ENCODE measurements at regions not wholly inside any gene's neighbourhood (a gene's known extent, or its start where the extent isn't known, plus 50 kb on each side); places are given as distances from the start of the nearest gene placed in this dataset.

DNA sequence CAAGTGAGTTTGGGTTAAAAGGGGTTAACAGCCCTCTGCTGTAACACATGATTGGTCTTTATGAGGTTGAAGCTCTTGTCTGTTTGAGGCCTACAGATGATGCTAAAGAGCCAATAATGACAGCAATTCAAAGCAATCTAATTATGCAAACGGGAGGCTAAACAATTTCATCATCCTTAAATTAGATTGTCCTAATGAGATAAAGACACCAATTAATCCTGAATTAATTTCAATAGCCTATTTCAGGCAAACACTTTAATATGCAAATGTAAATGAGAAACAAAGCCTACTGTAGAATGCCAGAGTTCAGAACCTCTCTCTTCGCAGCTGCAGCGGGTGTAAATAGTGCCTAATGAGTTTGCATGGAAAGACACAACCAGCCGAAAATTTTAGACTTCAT lies 504.7 kb upstream of the PBX1 start:
- TF ChIP-seq, protein P1, sequence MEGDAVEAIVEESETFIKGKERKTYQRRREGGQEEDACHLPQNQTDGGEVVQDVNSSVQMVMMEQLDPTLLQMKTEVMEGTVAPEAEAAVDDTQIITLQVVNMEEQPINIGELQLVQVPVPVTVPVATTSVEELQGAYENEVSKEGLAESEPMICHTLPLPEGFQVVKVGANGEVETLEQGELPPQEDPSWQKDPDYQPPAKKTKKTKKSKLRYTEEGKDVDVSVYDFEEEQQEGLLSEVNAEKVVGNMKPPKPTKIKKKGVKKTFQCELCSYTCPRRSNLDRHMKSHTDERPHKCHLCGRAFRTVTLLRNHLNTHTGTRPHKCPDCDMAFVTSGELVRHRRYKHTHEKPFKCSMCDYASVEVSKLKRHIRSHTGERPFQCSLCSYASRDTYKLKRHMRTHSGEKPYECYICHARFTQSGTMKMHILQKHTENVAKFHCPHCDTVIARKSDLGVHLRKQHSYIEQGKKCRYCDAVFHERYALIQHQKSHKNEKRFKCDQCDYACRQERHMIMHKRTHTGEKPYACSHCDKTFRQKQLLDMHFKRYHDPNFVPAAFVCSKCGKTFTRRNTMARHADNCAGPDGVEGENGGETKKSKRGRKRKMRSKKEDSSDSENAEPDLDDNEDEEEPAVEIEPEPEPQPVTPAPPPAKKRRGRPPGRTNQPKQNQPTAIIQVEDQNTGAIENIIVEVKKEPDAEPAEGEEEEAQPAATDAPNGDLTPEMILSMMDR (IDR thresholded peaks at IDR 0.05; ENCODE audit: insufficient read depth, low read depth, low read length, missing control alignments): no peak
- H3K4me3 ChIP-seq (ENCODE audit: low read length): no peak overlapping the region
- no peak for DNase-seq (ENCODE audit: low read depth)

DNA sequence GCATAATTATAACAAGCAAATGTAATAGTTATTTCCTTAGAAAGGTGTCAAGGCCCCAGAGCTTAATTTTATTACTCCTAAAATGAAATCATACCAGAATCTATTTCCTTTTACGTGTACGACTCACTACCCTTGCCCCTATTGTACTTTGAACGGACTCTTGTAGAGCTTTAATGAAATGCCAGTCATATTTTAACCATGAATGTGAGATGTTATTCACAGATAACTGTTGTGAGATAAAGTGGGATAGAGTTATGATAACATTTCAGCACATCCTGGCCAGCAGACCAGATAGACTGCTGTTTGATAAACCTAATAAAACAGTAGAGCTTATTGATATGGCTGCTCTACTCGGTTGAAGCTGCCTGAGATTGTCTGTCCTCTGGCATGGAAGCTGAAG lies 500.8 kb upstream of the PBX1 start:
- H3K4me3 ChIP-seq (ENCODE audit: low read length): no peak overlapping the region
- TF ChIP-seq, protein P1 (IDR thresholded peaks at IDR 0.05; ENCODE audit: insufficient read depth, low read depth, low read length, missing control alignments): no peak
- no peak for DNase-seq (ENCODE audit: low read depth)

DNA sequence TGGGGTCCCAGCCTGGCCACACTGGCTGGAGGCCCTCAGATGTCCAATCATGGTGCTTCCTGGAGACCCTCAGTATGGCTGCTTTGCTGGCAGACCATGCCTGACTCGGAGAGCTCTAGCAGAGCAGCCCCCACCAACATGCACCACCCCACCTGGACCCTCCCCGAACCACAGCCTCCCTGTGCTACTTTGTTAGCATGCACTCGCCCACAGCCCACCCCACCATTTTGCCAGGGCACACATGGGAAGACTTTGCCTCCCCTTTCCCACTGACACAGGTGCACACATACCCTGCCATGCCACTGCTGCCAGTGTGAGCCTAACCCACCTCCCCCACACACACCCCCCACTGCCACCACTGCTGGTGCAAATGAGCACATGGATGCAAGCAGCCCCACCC lies 497.5 kb upstream of the PBX1 start:
- DNase-seq (ENCODE audit: low read depth): no peak
- TF ChIP-seq, protein P1 (IDR thresholded peaks at IDR 0.05; ENCODE audit: insufficient read depth, low read depth, low read length, missing control alignments): no peak

DNA sequence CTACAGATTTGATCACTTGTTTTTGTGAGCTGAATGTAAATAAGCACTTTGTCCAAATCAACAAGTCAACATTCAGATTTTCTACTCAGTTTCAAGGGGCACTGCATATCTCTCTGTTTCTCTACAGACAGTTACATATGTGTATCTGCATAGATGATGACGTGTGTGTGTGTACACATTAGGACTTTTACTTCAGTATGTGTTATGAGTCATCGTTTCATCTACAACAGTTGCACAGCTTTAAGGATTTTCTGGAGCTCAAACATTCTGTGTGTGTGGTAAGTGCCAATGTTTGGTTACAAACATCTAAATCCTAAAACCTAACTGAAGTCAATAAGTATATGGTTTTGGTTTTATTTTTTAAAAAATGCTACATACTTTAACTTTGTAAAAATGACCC lies 494.5 kb upstream of the PBX1 start:
- H3K4me3 ChIP-seq (ENCODE audit: low read length): no peak overlapping the region
- DNase-seq (ENCODE audit: low read depth): no peak
- TF ChIP-seq, protein P1 (IDR thresholded peaks at IDR 0.05; ENCODE audit: insufficient read depth, low read depth, low read length, missing control alignments): no peak

More for the DNA sequence above, 497.5 kb upstream of the PBX1 start:
- H3K4me3 ChIP-seq (ENCODE audit: low read length): no peak overlapping the region

DNA sequence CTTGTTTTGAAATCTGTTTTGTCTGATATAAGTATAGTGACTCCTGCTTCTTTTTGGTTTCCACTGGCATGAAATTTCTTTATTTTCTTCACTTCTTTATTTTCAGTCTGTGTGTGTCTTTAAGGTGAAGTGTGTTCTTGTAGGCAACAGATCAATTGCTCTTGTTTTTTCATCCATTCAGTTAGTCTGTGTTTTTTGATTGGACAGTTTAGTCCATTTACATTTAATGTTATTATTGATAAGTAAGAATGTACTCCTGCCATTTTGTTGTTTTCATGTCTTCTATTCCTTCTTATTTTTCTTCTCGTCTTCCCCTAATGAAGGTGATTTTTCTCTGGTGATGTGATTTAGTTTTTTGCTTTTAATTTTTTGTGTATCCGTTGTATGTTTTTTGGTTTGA lies 487.7 kb upstream of the PBX1 start:
- no peak overlapping the region for H3K4me3 ChIP-seq (ENCODE audit: low read length)
- DNase-seq (ENCODE audit: low read depth): no peak
- TF ChIP-seq, protein P1 (IDR thresholded peaks at IDR 0.05; ENCODE audit: insufficient read depth, low read depth, low read length, missing control alignments): no peak

DNA sequence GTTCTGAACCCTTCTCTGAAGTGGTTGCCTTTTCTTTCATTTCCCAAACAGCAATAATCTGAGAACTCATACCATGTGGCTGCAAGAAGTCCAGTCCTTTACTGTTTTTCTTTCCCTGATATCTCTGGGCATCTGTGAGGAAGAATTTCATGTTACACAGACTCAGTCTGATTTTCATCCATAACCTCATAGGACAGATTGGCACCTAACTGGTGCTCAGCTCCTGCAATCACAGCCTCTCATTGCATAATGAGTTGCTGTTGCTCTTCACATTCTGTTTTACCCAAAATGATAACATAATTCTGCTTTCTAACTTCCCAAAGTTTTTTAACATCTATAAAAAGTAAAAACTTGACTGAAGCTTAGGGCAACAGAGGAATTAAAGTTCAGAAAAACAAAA lies 472.2 kb upstream of the PBX1 start:
- TF ChIP-seq, protein P1 (IDR thresholded peaks at IDR 0.05; ENCODE audit: insufficient read depth, low read depth, low read length, missing control alignments): no peak
- no peak for DNase-seq (ENCODE audit: low read depth)
- no peak overlapping the region for H3K4me3 ChIP-seq (ENCODE audit: low read length)

DNA sequence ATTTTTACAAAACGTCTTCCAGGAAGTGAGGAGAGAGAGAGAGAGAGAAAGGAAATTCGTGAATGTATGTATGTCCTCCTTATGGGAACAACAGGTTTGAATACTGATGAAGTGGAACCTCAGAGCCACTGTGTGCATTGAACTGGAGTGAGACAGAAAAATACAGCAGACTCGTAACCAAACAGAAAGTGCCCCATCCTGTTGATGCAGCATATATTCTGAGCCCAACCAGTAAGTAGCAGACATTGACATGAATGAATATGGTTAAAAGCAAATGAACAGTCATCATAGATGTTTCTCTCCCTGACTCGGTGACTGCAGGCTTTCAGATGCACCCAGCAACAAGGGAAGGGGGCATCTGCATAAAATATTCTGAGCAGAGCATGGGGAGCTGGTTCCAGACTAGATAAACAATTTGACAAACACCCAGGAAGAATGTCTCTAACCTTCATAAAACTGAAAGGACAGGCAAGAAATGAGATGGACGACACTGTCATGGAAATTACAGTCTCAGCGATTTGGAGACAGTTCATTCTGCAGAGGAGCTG lies 471.0 kb upstream of the PBX1 start:
- TF ChIP-seq, protein P1 (IDR thresholded peaks at IDR 0.05; ENCODE audit: insufficient read depth, low read depth, low read length, missing control alignments): no peak
- no peak for DNase-seq (ENCODE audit: low read depth)
- H3K4me3 ChIP-seq (ENCODE audit: low read length): no peak overlapping the region

Data from epithelial cell of esophagus (primary cell).